GM21717 (cell line): ENCODE measurements at regions not wholly inside any gene's neighbourhood (a gene's known extent, or its start where the extent isn't known, plus 50 kb on each side); places are given as distances from the start of the nearest gene placed in this dataset.
"Not testable (repeated sequence)": the region's sequence is repeated elsewhere in the genome, so short reads cannot be mapped to it uniquely, and the experiment has no call there.

ENCODE experiments used
- ATAC-seq: cut with Tn5 transposase; IDR thresholded peaks from one replicate; pipeline ENCODE4 v1.9.1; 2021; ENCODE audit warnings: mild to moderate bottlenecking, moderate library complexity; ENCODE audit not compliant: unreplicated experiment

- ATAC-seq: no peak
Measured at GRCh38 chr9:73095425-73095824, 56.2 kb upstream of the ANXA1 start.

- no peak for ATAC-seq
Measured at GRCh38 chr9:73093740-73094379, 57.8 kb upstream of the ANXA1 start.

GRCh38 chr9:73093016-73093739 lies 58.5 kb upstream of the ANXA1 start:
- ATAC-seq: no peak

- no peak for ATAC-seq
Measured at GRCh38 chr9:73091909-73092308, 59.8 kb upstream of the ANXA1 start.

- ATAC-seq: no peak
Measured at GRCh38 chr9:73090214-73090613, 61.5 kb upstream of the ANXA1 start.

GRCh38 chr9:73089304-73089985 lies 62.2 kb upstream of the ANXA1 start:
- no peak for ATAC-seq

GRCh38 chr9:73087876-73088275 lies 63.8 kb upstream of the ANXA1 start:
- not testable (repeated sequence) for ATAC-seq

- no peak for ATAC-seq
Measured at GRCh38 chr9:73083519-73083918, 68.1 kb upstream of the ANXA1 start.

- ATAC-seq: no peak
Measured at GRCh38 chr9:73081979-73082657, 69.5 kb upstream of the ANXA1 start.

GRCh38 chr9:73080110-73080694 lies 71.5 kb upstream of the ANXA1 start:
- ATAC-seq: no peak

GRCh38 chr9:73079326-73079725 lies 72.3 kb upstream of the ANXA1 start:
- no peak for ATAC-seq

- no peak for ATAC-seq
Measured at GRCh38 chr9:73077625-73078030, 74.0 kb upstream of the ANXA1 start.

GRCh38 chr9:73076970-73077369 lies 74.7 kb upstream of the ANXA1 start:
- ATAC-seq: no peak

- no peak for ATAC-seq
Measured at GRCh38 chr9:73074176-73074708, 77.4 kb upstream of the ANXA1 start.

GRCh38 chr9:73073337-73074175 lies 78.1 kb upstream of the ANXA1 start:
- ATAC-seq: no peak

- ATAC-seq: no peak
Measured at GRCh38 chr9:73067074-73067473, 84.6 kb upstream of the ANXA1 start.

- ATAC-seq: no peak
Measured at GRCh38 chr9:73065439-73065838, 86.2 kb upstream of the ANXA1 start.

- no peak for ATAC-seq
Measured at GRCh38 chr9:73064315-73064714, 87.3 kb upstream of the ANXA1 start.

- no peak for ATAC-seq
Measured at GRCh38 chr9:73061146-73061545, 90.5 kb upstream of the ANXA1 start.

- ATAC-seq: no peak
Measured at GRCh38 chr9:73059247-73059646, 92.4 kb upstream of the ANXA1 start.
